ENCODE measurements at regions not wholly inside any gene's neighbourhood (a gene's known extent, or its start where the extent isn't known, plus 50 kb on each side); places are given as distances from the start of the nearest gene placed in this dataset.

GRCh38 chr6:50543666-50544065 is 169.7 kb upstream of the TFAP2D start:
- Histone ChIP-seq H3K4me1 (no peaks in the 10 kb centered on the region), H3K36me3 (no peaks in the 10 kb centered on the region), H3K27me3 (no peaks in the 10 kb centered on the region), H3K4me2 (no peak overlapping the region), H2AFZ (replicated peaks) (no peak overlapping the region), H3K4me3 (no peak overlapping the region), H3F3A (ENCODE audit: low read depth) (no peaks in the 10 kb centered on the region), H3K9ac (no peak overlapping the region), H3K9me3 (ENCODE audit: low read depth) (no peaks in the 10 kb centered on the region), H3K79me2 (ENCODE audit: low read depth) (no peaks in the 10 kb centered on the region), H4K20me1 (ENCODE audit: low read depth) (no peaks in the 10 kb centered on the region), H3K27ac (no peak overlapping the region)
- no peak for DNase-seq (ENCODE audit: low spot score)
- no peak overlapping the region for H3K27ac Mint-ChIP-seq
- no peaks in the 10 kb centered on the region for H3K36me3 Mint-ChIP-seq
- H3K27me3 Mint-ChIP-seq (ENCODE audit: insufficient read depth, low read depth): no peaks in the 10 kb centered on the region
- peaks cover 7% of the 10 kb centered on the region for H3K4me1 Mint-ChIP-seq
- TF ChIP-seq EZH2phosphoT487 (IDR thresholded peaks at IDR 0.05) (no peak), CTCF (IDR thresholded peaks at IDR 0.05) (no peak), EZH2 (IDR thresholded peaks at IDR 0.05) (no peak)
- no peaks in the 10 kb centered on the region for H3K9me3 Mint-ChIP-seq
- H3K4me3 Mint-ChIP-seq: no peak overlapping the region

- Histone ChIP-seq H3F3A (ENCODE audit: low read depth) (no peaks in the 10 kb centered on the region), H3K36me3 (no peaks in the 10 kb centered on the region), H3K4me3 (no peak overlapping the region), H3K79me2 (ENCODE audit: low read depth) (no peaks in the 10 kb centered on the region), H2AFZ (replicated peaks) (no peak overlapping the region), H3K9me3 (ENCODE audit: low read depth) (no peaks in the 10 kb centered on the region), H3K9ac (no peak overlapping the region), H3K27ac (no peak overlapping the region), H3K4me1 (no peaks in the 10 kb centered on the region), H4K20me1 (ENCODE audit: low read depth) (no peaks in the 10 kb centered on the region), H3K4me2 (no peak overlapping the region), H3K27me3 (no peaks in the 10 kb centered on the region)
- TF ChIP-seq EZH2 (IDR thresholded peaks at IDR 0.05) (no peak), EZH2phosphoT487 (IDR thresholded peaks at IDR 0.05) (no peak), CTCF (IDR thresholded peaks at IDR 0.05) (no peak)
- Mint-ChIP-seq H3K9me3 (no peaks in the 10 kb centered on the region), H3K36me3 (no peaks in the 10 kb centered on the region), H3K27me3 (ENCODE audit: insufficient read depth, low read depth) (no peaks in the 10 kb centered on the region), H3K4me1 (no peaks in the 10 kb centered on the region), H3K4me3 (no peak overlapping the region), H3K27ac (no peak overlapping the region)
- no peak for DNase-seq (ENCODE audit: low spot score)
Measured at GRCh38 chr6:50549026-50549425, 164.3 kb upstream of the TFAP2D start.

GRCh38 chr6:50549475-50549874 is 163.9 kb upstream of the TFAP2D start:
- no peak for TF ChIP-seq CTCF (IDR thresholded peaks at IDR 0.05)
- TF ChIP-seq EZH2 (IDR thresholded peaks at IDR 0.05): no peak
- no peak for TF ChIP-seq EZH2phosphoT487 (IDR thresholded peaks at IDR 0.05)
- Mint-ChIP-seq H3K27me3 (ENCODE audit: insufficient read depth, low read depth) (no peaks in the 10 kb centered on the region), H3K4me1 (no peaks in the 10 kb centered on the region), H3K9me3 (no peaks in the 10 kb centered on the region), H3K27ac (no peak overlapping the region), H3K4me3 (no peak overlapping the region), H3K36me3 (no peaks in the 10 kb centered on the region)
- H3K4me1 ChIP-seq: no peaks in the 10 kb centered on the region
- H3K9ac ChIP-seq: no peak overlapping the region
- no peak overlapping the region for H3K4me2 ChIP-seq
- H3K27me3 ChIP-seq: no peaks in the 10 kb centered on the region
- no peak for DNase-seq (ENCODE audit: low spot score)
- no peak overlapping the region for H3K4me3 ChIP-seq
- no peaks in the 10 kb centered on the region for H3K79me2 ChIP-seq (ENCODE audit: low read depth)
- no peak overlapping the region for H3K27ac ChIP-seq
- H3K9me3 ChIP-seq (ENCODE audit: low read depth): no peaks in the 10 kb centered on the region
- H4K20me1 ChIP-seq (ENCODE audit: low read depth): no peaks in the 10 kb centered on the region
- no peaks in the 10 kb centered on the region for H3K36me3 ChIP-seq
- no peaks in the 10 kb centered on the region for H3F3A ChIP-seq (ENCODE audit: low read depth)
- H2AFZ ChIP-seq (replicated peaks): no peak overlapping the region

GRCh38 chr6:50555982-50556381 is 157.3 kb upstream of the TFAP2D start:
- H3K27me3 ChIP-seq: no peaks in the 10 kb centered on the region
- no peaks in the 10 kb centered on the region for H3K36me3 ChIP-seq
- no peak overlapping the region for H2AFZ ChIP-seq (replicated peaks)
- H3K9ac ChIP-seq: no peak overlapping the region
- Mint-ChIP-seq H3K9me3 (no peaks in the 10 kb centered on the region), H3K27me3 (ENCODE audit: insufficient read depth, low read depth) (peaks cover 2% of the 10 kb centered on the region), H3K4me3 (no peak overlapping the region), H3K4me1 (no peaks in the 10 kb centered on the region), H3K36me3 (no peaks in the 10 kb centered on the region), H3K27ac (no peak overlapping the region)
- no peaks in the 10 kb centered on the region for H3K4me1 ChIP-seq
- no peak overlapping the region for H3K4me3 ChIP-seq
- no peaks in the 10 kb centered on the region for H3K79me2 ChIP-seq (ENCODE audit: low read depth)
- no peaks in the 10 kb centered on the region for H3F3A ChIP-seq (ENCODE audit: low read depth)
- no peak overlapping the region for H3K27ac ChIP-seq
- no peaks in the 10 kb centered on the region for H4K20me1 ChIP-seq (ENCODE audit: low read depth)
- no peaks in the 10 kb centered on the region for H3K9me3 ChIP-seq (ENCODE audit: low read depth)
- DNase-seq (ENCODE audit: low spot score): no peak
- TF ChIP-seq EZH2 (IDR thresholded peaks at IDR 0.05): no peak
- no peak for TF ChIP-seq EZH2phosphoT487 (IDR thresholded peaks at IDR 0.05)
- TF ChIP-seq CTCF (IDR thresholded peaks at IDR 0.05): no peak
- H3K4me2 ChIP-seq: no peak overlapping the region

Measured in neural progenitor cell (in vitro differentiated cells).